SK-N-MC (cell line): ENCODE measurements at regions not wholly inside any gene's neighbourhood (a gene's known extent, or its start where the extent isn't known, plus 50 kb on each side); places are given as distances from the start of the nearest gene placed in this dataset.

Experiments
- DNase-seq: peaks from one replicate; pipeline ENCODE4 v3.0.0-alpha.2; 2011; ENCODE audit warnings: low read depth, low spot score
- H3K27ac ChIP-seq: fragments of 200-600 bp; sonication (generic); 2 replicates; pipeline ENCODE4 v1.5.1; 2016; ENCODE audit warnings: mixed run types
- H3K36me3 ChIP-seq: fragments of 200-600 bp; sonication (generic); 2 replicates; pipeline ENCODE4 v1.6.1; 2017; ENCODE audit warnings: antibody characterized with exemption, low read length, mixed read lengths; ENCODE audit not compliant: insufficient read depth
- H3K4me3 ChIP-seq: fragments of 200-600 bp; sonication (generic); 2 replicates; pipeline ENCODE4 v1.5.1; 2016
- H3K9ac ChIP-seq: fragments of 200-600 bp; sonication (generic); 2 replicates; pipeline ENCODE4 v1.8.0; 2017; ENCODE audit warnings: mixed run types, mixed read lengths; ENCODE audit not compliant: insufficient read length
- H3K9me3 ChIP-seq: fragments of 200-600 bp; sonication (generic); 2 replicates; pipeline ENCODE4 v1.6.1; 2017; ENCODE audit warnings: low read depth, mild to moderate bottlenecking, antibody characterized with exemption, low read length, moderate library complexity, mixed read lengths
- EZH2 ChIP-seq: fragments of 200-600 bp; sonication (generic); IDR thresholded peaks from one replicate; pipeline ENCODE4 v1.6.1; 2017; ENCODE audit warnings: antibody characterized with exemption
- FOXP2 ChIP-seq: optimal IDR thresholded peaks from 2 replicates; pipeline ENCODE3; 2011; ENCODE audit warnings: mild to moderate bottlenecking, moderate library complexity; ENCODE audit not compliant: insufficient read depth; ENCODE audit errors: extremely low read length, control extremely low read depth
- POLR2AphosphoS5 ChIP-seq: IDR thresholded peaks from 2 replicates; pipeline ENCODE4 v1.6.1; 2012; ENCODE audit warnings: mild to moderate bottlenecking, low read depth, low read length, borderline replicate concordance

DNA sequence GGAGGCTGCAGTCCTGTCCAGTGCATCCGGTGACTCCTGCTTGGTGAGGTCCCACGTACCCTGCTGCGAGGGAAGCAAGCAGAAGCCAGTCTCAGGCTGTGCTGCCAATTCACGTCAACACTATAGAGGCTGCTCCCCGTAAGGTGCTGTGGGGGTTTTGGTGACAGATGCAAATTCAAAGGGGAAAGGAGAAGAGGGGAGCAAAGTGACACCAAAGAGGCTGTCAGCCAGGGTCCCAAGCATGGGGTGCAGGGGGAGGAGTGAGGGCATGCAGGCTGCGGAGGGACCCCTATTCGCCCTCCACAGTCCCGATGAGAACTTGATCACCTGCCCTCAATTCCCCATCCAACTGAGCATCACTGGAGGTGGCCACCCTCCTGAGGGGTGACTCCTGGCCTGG, 179.4 kb upstream of the HS6ST1 start:
- no peaks in the 10 kb centered on the region for H3K36me3 ChIP-seq
- no peak overlapping the region for H3K27ac ChIP-seq
- TF ChIP-seq EZH2 (no peak), POLR2AphosphoS5 (no peak), FOXP2 (no peak)
- no peak for DNase-seq
- H3K9me3 ChIP-seq: no peaks in the 10 kb centered on the region
- no peak overlapping the region for H3K9ac ChIP-seq
- H3K4me3 ChIP-seq: no peak overlapping the region

DNA sequence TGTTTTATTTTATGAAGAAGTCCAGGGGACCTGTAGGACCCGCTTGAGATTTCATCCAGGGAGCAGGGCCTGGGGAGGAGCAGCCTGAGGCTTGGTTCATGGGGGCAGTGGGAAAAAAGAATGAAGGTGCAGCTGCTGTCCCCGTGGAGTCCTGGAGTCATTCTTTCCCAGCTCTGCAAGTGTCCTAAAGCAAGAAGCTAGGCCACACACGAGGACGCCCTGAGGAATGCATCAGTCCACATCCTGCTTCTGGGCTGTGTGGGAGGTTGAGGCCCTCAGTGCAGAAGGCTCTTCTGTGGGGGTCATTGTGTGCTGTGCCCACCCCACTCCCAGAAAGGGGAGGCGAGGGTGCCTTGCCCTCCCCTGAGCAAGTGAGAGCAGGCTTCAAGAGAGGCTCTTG, 179.9 kb upstream of the HS6ST1 start:
- TF ChIP-seq POLR2AphosphoS5 (no peak), EZH2 (no peak), FOXP2 (no peak)
- no peak overlapping the region for H3K9ac ChIP-seq
- no peaks in the 10 kb centered on the region for H3K9me3 ChIP-seq
- H3K27ac ChIP-seq: no peak overlapping the region
- H3K36me3 ChIP-seq: no peaks in the 10 kb centered on the region
- DNase-seq: no peak
- no peak overlapping the region for H3K4me3 ChIP-seq

DNA sequence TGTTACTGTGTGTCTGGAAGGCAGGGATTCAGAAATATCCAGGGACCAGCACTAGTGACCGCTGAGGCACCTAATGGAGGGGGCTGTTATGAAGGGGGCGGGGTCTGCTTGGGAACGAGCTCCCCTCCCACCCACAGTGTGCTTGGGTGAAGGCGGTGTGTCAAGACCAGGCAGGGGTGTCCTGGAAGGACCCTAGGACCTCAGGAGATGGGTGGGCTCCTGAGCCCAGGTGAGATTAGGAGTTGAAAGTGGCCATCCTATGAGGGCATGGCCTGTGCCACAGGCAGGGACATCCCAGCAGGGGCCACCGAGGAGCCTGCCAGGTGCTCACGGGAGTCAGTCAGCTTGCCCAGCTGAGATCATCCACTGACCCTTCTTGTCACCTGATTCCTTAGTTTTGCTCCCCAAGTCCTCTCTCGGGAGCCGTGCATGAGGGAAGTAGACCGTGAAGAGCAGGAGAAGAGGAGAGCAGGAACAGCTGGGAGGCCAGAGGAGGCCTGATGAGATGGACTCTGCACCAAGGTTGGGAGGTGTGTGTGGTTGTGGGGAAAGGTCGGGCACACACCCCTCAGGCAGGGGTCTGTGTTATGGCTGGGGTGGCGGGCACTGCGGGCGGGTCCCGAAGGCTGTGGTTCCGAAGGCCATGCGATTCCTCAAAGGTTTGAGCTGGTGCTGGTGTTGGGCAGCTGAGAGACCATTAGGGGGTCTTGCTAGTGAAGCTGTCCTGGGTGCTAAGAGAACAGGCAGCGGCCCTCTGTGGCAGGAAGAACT, 180.9 kb upstream of the HS6ST1 start:
- Histone ChIP-seq H3K27ac (no peak overlapping the region), H3K9ac (no peak overlapping the region), H3K4me3 (no peak overlapping the region), H3K9me3 (no peaks in the 10 kb centered on the region), H3K36me3 (no peaks in the 10 kb centered on the region)
- DNase-seq: no peak
- no peak for TF ChIP-seq FOXP2
- TF ChIP-seq POLR2AphosphoS5: no peak
- no peak for TF ChIP-seq EZH2

GRCh38 chr2:128500138-128500800, 181.6 kb upstream of the HS6ST1 start:
- no peak for DNase-seq
- Histone ChIP-seq H3K4me3 (no peak overlapping the region), H3K27ac (no peak overlapping the region), H3K36me3 (no peaks in the 10 kb centered on the region), H3K9me3 (no peaks in the 10 kb centered on the region), H3K9ac (no peak overlapping the region)
- TF ChIP-seq POLR2AphosphoS5: no peak
- no peak for TF ChIP-seq EZH2
- TF ChIP-seq FOXP2: no peak

DNA sequence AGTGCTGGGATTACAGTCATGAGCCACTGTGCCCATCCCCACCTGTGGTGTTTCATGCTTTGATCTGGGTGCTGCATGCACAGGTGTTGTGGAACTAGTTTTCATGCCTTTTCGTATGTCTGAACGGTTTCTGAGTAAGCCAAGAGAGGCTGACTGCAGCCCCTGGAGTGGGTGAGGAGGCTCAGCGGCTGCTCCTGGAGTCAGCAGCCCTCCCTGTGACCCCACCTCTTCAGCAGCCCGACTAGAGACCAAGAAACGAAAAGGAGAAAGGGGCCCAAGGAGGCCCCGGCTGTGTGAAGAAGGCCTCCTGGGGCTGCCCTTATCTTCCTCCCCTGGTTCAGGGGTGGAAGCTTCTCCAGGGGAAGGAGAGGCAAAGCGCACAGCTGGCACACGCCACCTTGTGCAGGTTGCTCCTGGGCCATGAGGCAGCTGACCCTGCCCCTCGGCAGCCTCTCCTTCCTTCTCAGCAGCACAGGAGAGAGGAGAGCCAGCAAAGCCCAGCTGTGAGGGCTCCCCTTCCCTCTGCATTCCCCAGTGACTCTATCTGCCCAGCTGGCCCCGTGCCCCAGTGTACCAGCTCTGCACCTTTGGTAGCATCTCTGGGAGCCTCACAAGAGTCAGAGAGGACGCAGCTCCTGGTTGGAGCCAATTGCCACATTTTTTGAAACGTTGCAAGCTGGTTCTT, 182.5 kb upstream of the HS6ST1 start:
- H3K9me3 ChIP-seq: no peaks in the 10 kb centered on the region
- no peak for DNase-seq
- TF ChIP-seq EZH2 (no peak), FOXP2 (no peak), POLR2AphosphoS5 (no peak)
- no peak overlapping the region for H3K4me3 ChIP-seq
- H3K27ac ChIP-seq: no peak overlapping the region
- H3K36me3 ChIP-seq: no peaks in the 10 kb centered on the region
- no peak overlapping the region for H3K9ac ChIP-seq

DNA sequence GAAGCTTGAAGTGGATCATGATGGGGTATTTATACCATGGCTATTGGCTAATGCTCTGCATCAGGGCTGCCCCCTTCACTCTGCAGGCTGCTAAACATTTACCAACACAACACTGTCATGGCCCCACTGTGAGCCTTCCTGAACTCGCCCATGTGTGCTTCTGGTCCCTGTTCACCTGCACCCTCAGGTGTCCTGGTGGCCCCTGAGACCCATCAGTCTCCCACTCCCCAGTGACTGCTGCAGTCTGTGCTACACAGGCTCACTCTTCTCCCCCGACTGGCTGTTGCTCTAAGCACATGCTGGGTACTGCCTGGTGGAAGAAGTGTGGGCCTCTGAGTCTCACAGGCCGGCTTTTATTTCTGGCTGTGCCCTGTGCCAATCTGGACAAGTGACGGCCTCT, 183.0 kb upstream of the HS6ST1 start:
- H3K4me3 ChIP-seq: no peak overlapping the region
- no peak overlapping the region for H3K27ac ChIP-seq
- TF ChIP-seq EZH2: no peak
- TF ChIP-seq POLR2AphosphoS5: no peak
- TF ChIP-seq FOXP2: no peak
- no peaks in the 10 kb centered on the region for H3K9me3 ChIP-seq
- DNase-seq: no peak
- no peaks in the 10 kb centered on the region for H3K36me3 ChIP-seq
- H3K9ac ChIP-seq: no peak overlapping the region

GRCh38 chr2:128502200-128502599, 183.5 kb upstream of the HS6ST1 start:
- no peaks in the 10 kb centered on the region for H3K36me3 ChIP-seq
- DNase-seq: no peak
- TF ChIP-seq EZH2: no peak
- no peak for TF ChIP-seq POLR2AphosphoS5
- no peak for TF ChIP-seq FOXP2
- H3K9ac ChIP-seq: no peak overlapping the region
- H3K4me3 ChIP-seq: no peak overlapping the region
- no peak overlapping the region for H3K27ac ChIP-seq
- no peaks in the 10 kb centered on the region for H3K9me3 ChIP-seq

DNA sequence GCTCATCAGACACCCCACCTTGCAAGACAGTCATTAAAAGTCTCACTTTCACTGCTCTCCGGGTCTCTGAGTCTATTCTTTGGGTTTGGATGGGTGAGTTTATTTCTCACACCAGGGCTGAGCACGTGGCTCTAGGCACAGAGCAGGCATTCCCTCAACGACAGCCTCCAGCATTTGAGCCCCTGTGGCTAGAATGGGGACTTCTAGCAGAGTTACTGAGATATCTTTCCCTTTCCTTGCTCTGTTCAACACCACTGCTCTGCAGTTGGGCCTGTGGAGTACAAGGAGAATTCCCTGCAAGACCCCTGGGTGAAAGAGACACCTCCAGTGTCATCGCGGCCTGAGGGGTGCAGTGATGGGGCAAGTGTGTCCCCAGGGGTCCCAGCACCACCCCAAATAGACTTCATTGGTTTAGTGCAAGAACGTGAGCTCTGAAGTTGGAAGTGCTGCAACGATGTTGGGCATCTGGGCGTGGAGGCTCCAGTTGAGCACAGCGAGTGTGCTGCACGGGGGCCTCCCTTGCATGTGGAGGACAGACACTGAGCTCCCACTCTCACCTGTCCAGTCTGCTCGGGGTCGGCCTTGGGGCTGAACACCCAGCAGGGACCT, 184.1 kb upstream of the HS6ST1 start:
- TF ChIP-seq POLR2AphosphoS5: no peak
- no peak for TF ChIP-seq EZH2
- no peak for TF ChIP-seq FOXP2
- Histone ChIP-seq H3K9ac (no peak overlapping the region), H3K4me3 (no peak overlapping the region)

More for the DNA sequence above, 184.1 kb upstream of the HS6ST1 start:
- Histone ChIP-seq H3K36me3 (no peaks in the 10 kb centered on the region), H3K9me3 (no peaks in the 10 kb centered on the region), H3K27ac (no peak overlapping the region)
- DNase-seq: no peak
